LoVo (cell line): ENCODE measurements at regions not wholly inside any gene's neighbourhood (a gene's known extent, or its start where the extent isn't known, plus 50 kb on each side); places are given as distances from the start of the nearest gene placed in this dataset.
"Not testable (repeated sequence)": the region's sequence is repeated elsewhere in the genome, so short reads cannot be mapped to it uniquely, and the experiment has no call there.

Source experiments
- DNase-seq: peaks from one replicate; pipeline ENCODE4 v3.0.0-alpha.2; 2016; ENCODE audit warnings: low spot score

GRCh38 chr2:142827170-142827569 lies 50.3 kb upstream of the KYNU start:
- no peak for DNase-seq

GRCh38 chr2:142825861-142826260 lies 51.6 kb upstream of the KYNU start:
- DNase-seq: no peak

- DNase-seq: no peak
Observed at GRCh38 chr2:142824756-142825155, 52.7 kb upstream of the KYNU start.

- no peak for DNase-seq
Observed at GRCh38 chr2:142822190-142822589, 55.3 kb upstream of the KYNU start.

- DNase-seq: no peak
Observed at GRCh38 chr2:142819411-142819810, 58.1 kb upstream of the KYNU start.

GRCh38 chr2:142815375-142815774 lies 62.1 kb upstream of the KYNU start:
- no peak for DNase-seq

- no peak for DNase-seq
Observed at GRCh38 chr2:142813830-142814829, 63.3 kb upstream of the KYNU start.

GRCh38 chr2:142811644-142812043 lies 65.8 kb upstream of the KYNU start:
- DNase-seq: not testable (repeated sequence)

- no peak for DNase-seq
Observed at GRCh38 chr2:142805244-142805643, 72.2 kb upstream of the KYNU start.

GRCh38 chr2:142803158-142803557 lies 74.3 kb upstream of the KYNU start:
- no peak for DNase-seq

- DNase-seq: no peak
Observed at GRCh38 chr2:142796588-142796987, 80.9 kb upstream of the KYNU start.

- no peak for DNase-seq
Observed at GRCh38 chr2:142796161-142796560, 81.3 kb upstream of the KYNU start.

- no peak for DNase-seq
Observed at GRCh38 chr2:142794850-142795249, 82.6 kb upstream of the KYNU start.

- not testable (repeated sequence) for DNase-seq
Observed at GRCh38 chr2:142792328-142792727, 85.1 kb upstream of the KYNU start.

- DNase-seq: no peak
Observed at GRCh38 chr2:142791335-142791734, 86.1 kb upstream of the KYNU start.

- no peak for DNase-seq
Observed at GRCh38 chr2:142786918-142787702, 90.4 kb upstream of the KYNU start.

GRCh38 chr2:142782942-142783443 lies 94.5 kb upstream of the KYNU start:
- DNase-seq: no peak

GRCh38 chr2:142781146-142781545 lies 96.3 kb upstream of the KYNU start:
- DNase-seq: no peak

- DNase-seq: no peak
Observed at GRCh38 chr2:142778289-142778688, 99.2 kb upstream of the KYNU start.

GRCh38 chr2:142777742-142778141 lies 99.7 kb upstream of the KYNU start:
- DNase-seq: no peak

GRCh38 chr2:142769761-142770160 lies 107.7 kb upstream of the KYNU start:
- no peak for DNase-seq

GRCh38 chr2:142767847-142768246 lies 109.6 kb upstream of the KYNU start:
- no peak for DNase-seq

- no peak for DNase-seq
Observed at GRCh38 chr2:142758973-142759372, 118.5 kb upstream of the KYNU start.
